ENCODE measurements at regions not wholly inside any gene's neighbourhood (a gene's known extent, or its start where the extent isn't known, plus 50 kb on each side); places are given as distances from the start of the nearest gene placed in this dataset.
"Not testable (repeated sequence)": the region's sequence is repeated elsewhere in the genome, so short reads cannot be mapped to it uniquely, and the experiment has no call there.

DNA sequence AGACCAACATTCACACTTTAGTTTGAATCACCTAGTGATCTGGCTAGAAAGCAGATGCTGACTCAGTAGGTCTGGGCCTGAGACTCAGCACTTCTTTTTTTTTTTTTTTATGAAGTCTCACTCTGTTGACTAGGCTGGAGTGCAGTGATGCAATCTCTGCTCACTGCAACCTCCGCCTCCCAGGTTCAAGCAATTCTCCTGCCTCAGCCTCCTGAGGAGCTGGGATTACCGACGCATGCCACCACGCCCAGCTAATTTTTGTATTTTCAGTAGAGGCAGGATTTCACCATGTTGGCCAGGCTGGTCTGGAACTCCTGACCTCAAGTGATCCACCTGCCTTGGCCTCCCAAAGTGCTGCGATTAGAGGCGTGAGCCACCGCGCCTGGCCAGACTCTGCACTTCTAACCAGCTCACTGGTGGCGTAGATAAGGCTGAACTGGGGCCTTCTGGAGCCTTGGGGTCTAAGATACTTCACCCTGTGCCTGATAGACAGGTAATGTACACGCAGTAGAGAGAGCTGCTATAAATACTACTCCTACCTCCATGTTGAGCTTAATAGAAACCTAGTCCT lies 78.3 kb upstream of the FHL2 start:
- CTCF ChIA-PET; DNase-seq; POLR2A ChIA-PET (ENCODE audit: unreplicated experiment); H3K18ac ChIP-seq (ENCODE audit: low read depth, low read length); H3K14ac ChIP-seq (replicated peaks; ENCODE audit: low read depth, low read length); H3K56ac ChIP-seq (ENCODE audit: extremely low read depth, insufficient read depth, low read length); H2AK9ac ChIP-seq (replicated peaks; ENCODE audit: low read depth, low read length, poor library complexity); H3K27ac ChIP-seq (ENCODE audit: insufficient read depth, low read length); BruUV-seq (replicated peaks); H2BK5ac ChIP-seq (ENCODE audit: low read depth, low read length, poor library complexity, severe bottlenecking); dilution Hi-C loops (cut with HindIII; ENCODE audit: low sequenced_read_pairs, unreplicated experiment); H3K4ac ChIP-seq (ENCODE audit: low read depth, low read length); H4K5ac ChIP-seq (ENCODE audit: low read depth, low read length); in situ Hi-C loops (cut with MboI; ENCODE audit: low sequenced_read_pairs); H4K20me1 ChIP-seq (ENCODE audit: insufficient read depth, low read length); H3K9me1 ChIP-seq (ENCODE audit: insufficient read depth, low read length); H3K36me3 ChIP-seq (ENCODE audit: control insufficient read depth, insufficient read depth, low read length); H3K4me3 ChIP-seq (ENCODE audit: insufficient read depth, low read depth, low read length); H3K9ac ChIP-seq (ENCODE audit: low read depth, low read length); H3K9me3 ChIP-seq (ENCODE audit: control insufficient read depth, insufficient read depth, low read length); H2BK120ac ChIP-seq (ENCODE audit: low read depth, low read length); H4K8ac ChIP-seq (ENCODE audit: low read depth in 2 of 2, low read length in 2 of 2); intact Hi-C loops (cut with micrococcal nuclease); H3K23ac ChIP-seq (ENCODE audit: low read depth, low read length); H2BK20ac ChIP-seq (ENCODE audit: low read depth, low read length); H3K4me2 ChIP-seq (ENCODE audit: low read depth, low read length); H2AK5ac ChIP-seq (ENCODE audit: low read depth, low read length); H3K4me1 ChIP-seq (ENCODE audit: control insufficient read depth, insufficient read depth, low read length); ATAC-seq (ENCODE audit: low read depth); H3K79me1 ChIP-seq (ENCODE audit: low read depth in 1 of 2, low read length in 2 of 2); H4K91ac ChIP-seq (ENCODE audit: insufficient read depth, low read depth, low read length); H2AFZ ChIP-seq (replicated peaks; ENCODE audit: low read length, poor library complexity); H2BK15ac ChIP-seq (ENCODE audit: low read depth, low read length): not testable (repeated sequence)
- WGBS, 2 experiments (ENCODE audit: extremely low coverage in 2 of 2, insufficient read length in 1 of 2) = 100% methylated on average over 1 of the region's 10 CpGs; no CpG with 5 or more reads in 1 of the 2 experiments
- peaks cover 36% of the 10 kb centered on the region for H3K27me3 ChIP-seq (ENCODE audit: control insufficient read depth, insufficient read depth, low read length)
- TF ChIP-seq MAFK (IDR thresholded peaks at IDR 0.05; ENCODE audit: low read depth, low read length) = peak; percentile 19; the same call in 1 of the 2 replicates
